AG04450 (cell line): ENCODE measurements at regions not wholly inside any gene's neighbourhood (a gene's known extent, or its start where the extent isn't known, plus 50 kb on each side); places are given as distances from the start of the nearest gene placed in this dataset.

Experiments
- CTCF ChIA-PET: fragments of 300-600, 350-600 bp; formaldehyde crosslinking; extraction: SDS; loops from one replicate; lab custom pipeline; 2022; ENCODE audit warnings: antibody characterized with exemption, inconsistent platforms; lab: Charles Lee
- POLR2A ChIA-PET: fragments of 350-600 bp; formaldehyde crosslinking; extraction: SDS; loops from one replicate; lab custom pipeline; 2021; ENCODE audit warnings: antibody characterized with exemption, inconsistent platforms; lab: Yijun Ruan, JAX
- DNase-seq: peaks from one replicate; pipeline ENCODE4 v3.0.0-alpha.2; 2011; ENCODE audit warnings: low read depth, low spot score
- H3K27ac ChIP-seq: one replicate; pipeline ENCODE4 v1.5.1; 2012; ENCODE audit warnings: low read depth, low read length, control low read depth
- H3K27me3 ChIP-seq: one replicate; pipeline ENCODE4 v1.6.0; 2012; ENCODE audit warnings: low read length; ENCODE audit not compliant: control insufficient read depth, insufficient read depth
- H3K4me3 ChIP-seq: 2 replicates; pipeline ENCODE4 v1.5.1; 2011; ENCODE audit warnings: mild to moderate bottlenecking, low read depth, low read length, control low read depth
- H3K9me3 ChIP-seq: 2 replicates; pipeline ENCODE4 v1.5.1; 2012; ENCODE audit warnings: low read length; ENCODE audit not compliant: control insufficient read depth, insufficient read depth
- TF ChIP-seq, protein P1 (sequence below): IDR thresholded peaks from 2 replicates; pipeline ENCODE4 v1.5.1; 2011; ENCODE audit warnings: low read depth, low read length, control low read depth, inconsistent platforms

DNA sequence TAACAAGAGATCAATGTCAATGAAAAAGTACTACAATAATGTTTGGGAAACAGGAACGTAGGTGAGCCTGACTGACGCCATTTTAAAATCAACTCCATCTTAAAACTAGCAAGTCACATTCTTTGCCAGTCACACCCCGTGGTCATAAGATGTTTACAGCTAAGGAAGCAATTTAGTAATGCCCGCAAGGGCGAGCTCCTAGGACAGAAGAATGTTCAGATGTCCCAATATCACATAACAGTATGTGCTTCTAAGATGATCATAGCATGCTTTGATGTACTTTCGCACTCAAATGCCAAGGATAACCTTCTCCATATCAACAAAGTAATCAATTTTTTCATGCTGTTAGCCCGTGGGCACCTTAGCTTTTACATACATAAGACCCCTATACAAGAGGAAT lies 113.8 kb upstream of the EGFR start:
- POLR2A ChIA-PET = no interaction called here
- TF ChIP-seq, protein P1, sequence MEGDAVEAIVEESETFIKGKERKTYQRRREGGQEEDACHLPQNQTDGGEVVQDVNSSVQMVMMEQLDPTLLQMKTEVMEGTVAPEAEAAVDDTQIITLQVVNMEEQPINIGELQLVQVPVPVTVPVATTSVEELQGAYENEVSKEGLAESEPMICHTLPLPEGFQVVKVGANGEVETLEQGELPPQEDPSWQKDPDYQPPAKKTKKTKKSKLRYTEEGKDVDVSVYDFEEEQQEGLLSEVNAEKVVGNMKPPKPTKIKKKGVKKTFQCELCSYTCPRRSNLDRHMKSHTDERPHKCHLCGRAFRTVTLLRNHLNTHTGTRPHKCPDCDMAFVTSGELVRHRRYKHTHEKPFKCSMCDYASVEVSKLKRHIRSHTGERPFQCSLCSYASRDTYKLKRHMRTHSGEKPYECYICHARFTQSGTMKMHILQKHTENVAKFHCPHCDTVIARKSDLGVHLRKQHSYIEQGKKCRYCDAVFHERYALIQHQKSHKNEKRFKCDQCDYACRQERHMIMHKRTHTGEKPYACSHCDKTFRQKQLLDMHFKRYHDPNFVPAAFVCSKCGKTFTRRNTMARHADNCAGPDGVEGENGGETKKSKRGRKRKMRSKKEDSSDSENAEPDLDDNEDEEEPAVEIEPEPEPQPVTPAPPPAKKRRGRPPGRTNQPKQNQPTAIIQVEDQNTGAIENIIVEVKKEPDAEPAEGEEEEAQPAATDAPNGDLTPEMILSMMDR = no peak
- Histone ChIP-seq H3K27me3 (no peaks in the 10 kb centered on the region), H3K9me3 (peaks cover under 1% of the 10 kb centered on the region; the same call in 1 of the 2 replicates), H3K4me3 (no peak overlapping the region), H3K27ac (no peak overlapping the region)
- DNase-seq = no peak
- CTCF ChIA-PET = no interaction called here

DNA sequence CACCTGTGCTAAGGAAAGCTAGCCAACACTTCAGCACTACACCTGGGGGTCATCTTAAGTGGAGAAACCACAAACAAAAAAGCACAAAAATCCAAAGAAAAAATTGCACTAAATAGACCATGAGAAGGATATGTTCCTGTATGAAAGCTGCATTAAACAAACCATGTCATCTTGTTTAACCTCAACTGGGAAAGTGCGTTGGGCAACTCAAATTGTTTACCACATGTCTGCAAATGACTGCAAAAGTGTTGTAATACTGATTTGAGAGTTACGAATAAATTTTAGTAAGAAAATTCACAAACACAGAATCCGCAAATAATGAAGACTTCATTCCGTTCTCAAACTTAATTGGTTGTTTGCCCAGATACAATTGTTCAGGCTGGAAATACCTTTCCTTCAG lies 111.9 kb upstream of the EGFR start:
- CTCF ChIA-PET = interaction anchor here (1.6 kb wide), 1 partner anchor 348 kb away, joined by 3 read pairs; no protein-coding TSS in a partner anchor
- POLR2A ChIA-PET = no interaction called here
- no peak for DNase-seq
- peaks cover 7% of the 10 kb centered on the region; the same call in 1 of the 2 replicates for H3K9me3 ChIP-seq
- no peak overlapping the region for H3K4me3 ChIP-seq
- no peak overlapping the region for H3K27ac ChIP-seq
- no peaks in the 10 kb centered on the region for H3K27me3 ChIP-seq
- TF ChIP-seq, protein P1 = no peak

DNA sequence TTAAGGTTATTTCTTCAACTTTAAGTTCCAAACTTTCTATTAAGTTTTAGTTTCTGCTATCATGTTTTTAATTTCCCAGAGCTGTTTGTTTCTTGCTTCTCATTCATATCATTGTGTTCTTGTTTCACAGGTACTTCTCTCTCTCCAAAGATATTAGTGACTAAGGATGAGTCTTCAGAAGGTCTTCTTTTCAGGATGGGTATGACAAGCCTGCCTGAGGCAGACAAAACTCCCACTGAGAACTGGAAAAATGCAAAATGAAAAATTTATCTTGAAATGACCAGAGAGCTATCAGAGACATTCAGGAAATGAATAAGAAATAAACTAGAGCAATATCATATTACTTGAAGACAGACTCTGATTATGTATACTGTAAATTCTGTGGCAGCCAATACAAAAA lies 110.8 kb upstream of the EGFR start:
- CTCF ChIA-PET = interaction anchor here (1.4 kb wide), 1 partner anchor 134 kb away, joined by 3 read pairs; no protein-coding TSS in a partner anchor
- DNase-seq = no peak
- Histone ChIP-seq H3K27me3 (no peaks in the 10 kb centered on the region), H3K27ac (no peak overlapping the region), H3K4me3 (no peak overlapping the region), H3K9me3 (peaks cover 7% of the 10 kb centered on the region; the same call in 1 of the 2 replicates)
- POLR2A ChIA-PET = no interaction called here
- TF ChIP-seq, protein P1 = no peak

DNA sequence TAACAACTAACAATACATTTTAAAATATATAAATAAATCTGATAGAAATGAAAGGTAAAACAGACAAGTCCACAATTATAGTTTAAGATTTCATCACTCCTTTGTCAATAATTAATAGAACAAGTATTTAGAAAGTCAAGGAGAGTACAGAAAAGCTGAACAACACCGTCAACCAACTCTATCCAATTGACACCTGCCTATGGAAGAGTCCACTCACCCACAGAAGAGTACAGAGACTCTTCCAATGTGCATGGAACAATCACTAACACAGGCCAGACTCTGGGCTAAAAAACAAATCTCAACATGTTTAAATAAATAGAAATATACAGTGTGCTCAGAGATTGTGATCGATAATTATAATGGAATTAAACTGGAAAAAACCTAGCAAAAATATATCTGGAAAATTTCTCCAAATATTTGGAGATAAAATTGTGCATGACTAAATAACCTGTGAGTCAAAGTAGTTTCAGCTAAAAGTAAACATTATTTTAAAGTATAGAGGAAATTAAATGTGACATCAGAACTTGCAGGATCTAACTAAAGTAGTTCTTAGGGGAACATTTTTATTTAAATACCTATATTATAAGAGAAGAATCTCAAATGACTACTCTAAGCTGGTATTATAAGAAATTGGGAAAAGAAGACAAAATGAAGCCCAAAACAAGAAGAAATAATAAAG lies 109.9 kb upstream of the EGFR start:
- Histone ChIP-seq H3K9me3 (peaks cover 7% of the 10 kb centered on the region; the same call in 1 of the 2 replicates), H3K27ac (no peak overlapping the region), H3K27me3 (no peaks in the 10 kb centered on the region), H3K4me3 (no peak overlapping the region)
- DNase-seq = no peak
- TF ChIP-seq, protein P1 = no peak
- POLR2A ChIA-PET = no interaction called here
- CTCF ChIA-PET = interaction anchor here (1.4 kb wide), 1 partner anchor 135 kb away, joined by 3 read pairs; no protein-coding TSS in a partner anchor

DNA sequence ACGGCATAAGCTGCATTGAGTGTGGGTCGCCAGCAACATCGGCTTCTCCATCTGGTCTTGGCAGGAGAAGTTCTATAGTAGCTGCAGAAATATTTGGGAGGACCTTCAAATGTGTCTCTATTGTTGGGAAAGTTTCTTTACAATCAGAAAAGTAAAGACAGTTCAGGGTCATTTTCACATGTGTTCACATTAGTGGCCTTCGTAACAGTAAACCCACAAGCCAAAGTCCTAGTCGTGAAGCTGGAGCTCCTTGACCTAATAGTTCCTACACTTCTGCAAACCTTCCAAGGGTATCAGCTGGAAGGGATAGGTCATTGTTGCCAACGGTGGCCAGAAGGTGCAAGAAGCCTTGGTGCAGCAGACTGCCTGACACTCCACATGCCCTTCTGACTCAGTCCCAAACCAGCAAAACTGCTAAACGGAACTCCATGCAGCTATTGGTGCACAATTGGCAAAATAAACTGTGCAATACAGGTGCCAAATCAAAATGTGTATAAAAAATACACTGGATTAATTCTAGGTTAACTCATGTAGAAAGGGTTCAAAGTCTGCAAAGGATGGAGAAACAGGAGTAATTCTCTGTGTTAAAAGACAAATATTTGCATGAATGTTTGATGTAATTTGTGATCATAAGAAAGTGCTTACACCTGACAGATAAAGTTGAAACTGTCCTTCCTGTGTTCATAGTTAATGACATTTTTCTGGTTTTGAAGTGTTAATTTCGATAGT lies 102.8 kb upstream of the EGFR start:
- CTCF ChIA-PET = no interaction called here
- no peak for DNase-seq
- TF ChIP-seq, protein P1 = no peak
- no peak overlapping the region for H3K4me3 ChIP-seq
- no peaks in the 10 kb centered on the region for H3K27me3 ChIP-seq
- no peaks in the 10 kb centered on the region for H3K9me3 ChIP-seq
- no peak overlapping the region for H3K27ac ChIP-seq
- POLR2A ChIA-PET = no interaction called here
